Fibroblast of skin of abdomen (primary cell): ENCODE measurements at regions not wholly inside any gene's neighbourhood (a gene's known extent, or its start where the extent isn't known, plus 50 kb on each side); places are given as distances from the start of the nearest gene placed in this dataset.

ENCODE experiments used
- DNase-seq: peaks from one replicate; pipeline ENCODE4 v3.0.0-alpha.2; 2013

GRCh38 chr3:59121346-59122144 lies 71.7 kb upstream of the CFAP20DC start:
- no peak for DNase-seq

GRCh38 chr3:59118928-59119327 lies 69.1 kb upstream of the CFAP20DC start:
- DNase-seq = no peak

DNA sequence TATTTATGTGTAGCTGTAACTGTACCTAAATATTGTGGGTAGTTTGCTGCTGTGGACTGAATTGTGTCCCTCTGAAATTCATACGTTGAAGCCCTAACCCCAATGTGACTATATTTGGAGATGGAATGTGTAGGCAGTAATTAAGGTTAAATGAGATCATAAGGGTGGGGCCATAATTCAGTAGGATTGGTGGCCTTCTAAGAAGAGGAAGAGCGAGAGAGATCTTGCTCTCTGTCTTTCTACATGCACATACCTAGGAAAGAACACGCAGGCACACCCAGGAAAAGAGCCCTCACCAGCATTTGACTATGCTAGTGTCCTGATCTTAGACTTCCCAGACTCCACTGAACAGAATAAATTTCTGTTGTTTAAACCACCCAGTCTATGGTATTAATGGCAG lies 67.6 kb upstream of the CFAP20DC start:
- no peak for DNase-seq

- DNase-seq = no peak
Measured at GRCh38 chr3:59116233-59116537, 66.4 kb upstream of the CFAP20DC start.

DNA sequence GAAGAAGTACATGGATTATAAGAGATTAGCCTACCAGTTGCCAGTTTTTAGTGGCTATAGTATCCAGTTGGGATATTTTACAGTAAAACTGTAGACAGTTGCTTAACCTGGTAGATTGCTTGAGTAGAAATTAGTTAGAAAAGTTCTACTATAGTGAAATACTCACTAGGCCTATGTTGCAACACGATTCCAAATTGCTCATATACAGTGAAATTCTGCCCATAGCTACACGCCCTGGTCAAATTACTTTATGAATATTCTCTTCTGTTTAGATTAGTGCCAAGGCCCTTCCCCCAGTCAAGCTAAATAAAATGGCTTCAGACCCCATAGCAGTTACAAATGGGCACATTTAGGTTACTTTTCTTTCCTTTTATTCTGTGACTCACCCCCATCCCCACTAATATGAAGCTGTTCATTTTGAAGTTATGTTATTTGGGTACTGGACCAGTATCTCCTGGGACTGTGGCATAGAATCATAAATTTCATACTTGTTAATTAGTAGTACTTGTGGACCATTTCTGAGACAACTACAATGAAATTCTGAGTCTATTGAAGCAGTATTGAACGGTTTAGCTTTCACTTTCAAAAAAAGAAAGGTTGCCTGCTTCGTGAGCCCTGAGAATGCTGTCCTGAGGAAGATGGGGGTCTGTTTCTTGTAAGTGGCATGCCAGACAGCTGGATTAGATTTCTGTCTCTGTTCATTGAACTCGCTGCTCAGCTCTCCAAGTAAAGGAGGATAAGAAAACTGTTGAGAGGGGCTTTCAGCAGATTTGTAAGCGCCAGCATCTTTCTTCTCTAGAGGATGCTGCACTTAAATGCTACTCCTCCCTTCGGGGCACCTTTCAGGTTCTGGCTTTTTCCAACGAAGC lies 65.8 kb upstream of the CFAP20DC start:
- DNase-seq = peak; percentile 43

- no peak for DNase-seq
Measured at GRCh38 chr3:59107856-59108815, 58.3 kb upstream of the CFAP20DC start.

- no peak for DNase-seq
Measured at GRCh38 chr3:59106085-59106648, 56.3 kb upstream of the CFAP20DC start.

DNA sequence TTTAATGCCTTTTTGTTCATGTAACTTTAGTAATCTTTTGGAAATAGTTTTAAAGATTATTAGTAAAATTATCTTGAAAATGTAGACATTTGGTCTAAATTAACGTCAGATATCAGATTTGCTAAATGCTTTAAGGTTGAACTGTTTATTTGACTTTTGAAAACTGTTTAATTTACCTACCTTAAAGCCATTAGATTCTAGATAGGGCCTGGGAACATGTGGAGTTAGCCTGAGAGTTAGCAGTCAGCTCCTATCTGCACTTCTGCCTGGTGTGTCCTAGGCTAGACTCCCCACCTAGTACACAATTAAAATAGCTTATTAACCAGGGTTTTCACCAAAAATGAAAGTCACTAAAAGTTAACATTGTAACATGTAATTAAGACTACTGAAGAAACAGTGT lies 53.7 kb upstream of the CFAP20DC start:
- no peak for DNase-seq

DNA sequence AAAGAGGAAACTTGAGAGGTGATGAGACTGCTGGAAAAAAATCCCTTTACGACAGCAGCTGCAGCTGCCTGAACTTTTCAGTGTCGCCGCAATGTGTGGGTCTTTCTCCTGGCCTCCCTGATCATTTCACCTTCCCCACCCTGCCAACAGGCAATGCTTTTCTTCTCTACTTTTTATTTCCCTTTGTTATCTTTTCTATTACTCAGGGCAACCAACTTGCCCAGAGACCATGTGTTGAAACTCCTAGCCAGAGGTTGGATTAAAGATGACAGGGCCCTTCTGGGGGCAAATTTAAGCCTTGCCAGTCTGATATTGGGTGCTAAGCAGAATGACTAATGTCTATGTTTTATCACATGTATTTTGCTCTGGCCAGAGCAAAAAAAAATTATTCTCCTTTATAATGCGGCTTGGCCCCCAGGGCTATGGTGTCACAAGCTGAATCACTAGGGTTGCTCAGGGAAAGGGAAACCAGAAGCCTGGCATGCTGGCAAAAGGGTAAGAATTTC lies 51.5 kb upstream of the CFAP20DC start:
- DNase-seq = no peak
